HG02973 (cell line): ENCODE measurements at regions not wholly inside any gene's neighbourhood (a gene's known extent, or its start where the extent isn't known, plus 50 kb on each side); places are given as distances from the start of the nearest gene placed in this dataset.

Experiments used
- ATAC-seq: cut with Tn5 transposase; IDR thresholded peaks from one replicate; pipeline ENCODE4 v1.9.1; 2021; ENCODE audit warnings: moderate library complexity; ENCODE audit not compliant: unreplicated experiment

GRCh38 chr9:126017758-126018157 is 270.6 kb downstream of the PBX3 start:
- ATAC-seq: no peak

- ATAC-seq: no peak
These were observed 273.7 kb downstream of the PBX3 start for GRCh38 chr9:126020836-126021235.

- ATAC-seq: no peak
These were observed 276.8 kb downstream of the PBX3 start for GRCh38 chr9:126023962-126024361.

DNA sequence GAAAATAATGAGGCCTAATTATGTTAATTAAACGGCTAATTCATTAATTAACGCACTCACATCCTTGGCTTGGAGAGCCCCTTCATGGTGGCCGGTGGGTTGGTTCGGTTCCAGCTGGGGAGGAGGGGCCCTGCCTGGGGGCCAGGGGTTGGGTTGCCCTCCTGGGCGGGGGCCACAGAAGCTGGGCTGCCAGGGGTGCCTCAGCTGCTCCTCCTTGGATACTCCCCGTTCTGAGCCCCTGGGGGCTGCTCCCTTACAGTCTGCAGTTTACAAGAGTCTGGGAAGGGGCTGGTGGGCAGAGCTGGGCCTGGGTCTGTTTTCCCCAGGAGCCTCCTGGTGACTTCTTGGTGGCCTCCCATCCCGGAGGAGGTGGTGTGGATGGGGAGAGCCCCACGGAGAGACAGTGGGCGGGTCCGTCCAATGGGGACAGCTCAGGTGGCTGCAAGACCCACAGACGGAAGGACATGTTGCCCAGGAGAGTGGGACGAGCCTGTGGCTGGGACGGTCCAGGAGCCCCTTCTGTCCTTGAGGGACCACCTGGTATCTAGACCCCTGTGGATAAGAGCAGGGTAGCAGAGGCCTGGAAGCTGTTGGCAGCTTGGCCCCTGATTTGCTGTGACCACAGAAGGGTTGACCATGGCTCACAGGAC is 277.5 kb downstream of the PBX3 start:
- ATAC-seq: no peak

DNA sequence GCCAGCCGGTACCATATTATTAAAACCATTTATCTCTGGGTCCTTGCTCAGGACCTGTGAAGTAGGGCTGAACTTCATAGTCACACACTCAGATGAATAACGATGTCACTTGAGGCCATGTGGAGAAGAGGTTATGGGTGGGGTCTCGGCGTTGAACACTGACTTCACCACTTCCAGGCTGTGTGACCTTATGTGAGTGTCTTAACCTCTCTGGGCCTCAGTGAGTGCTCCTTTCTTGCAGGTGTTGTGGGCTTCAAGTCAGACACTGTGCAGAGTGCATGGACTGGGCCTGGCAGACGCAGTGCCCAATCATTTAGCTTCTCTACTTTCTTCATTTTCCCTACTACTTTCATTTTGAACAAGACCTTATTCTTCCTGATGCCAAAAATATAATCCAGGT is 278.8 kb downstream of the PBX3 start:
- ATAC-seq: no peak

DNA sequence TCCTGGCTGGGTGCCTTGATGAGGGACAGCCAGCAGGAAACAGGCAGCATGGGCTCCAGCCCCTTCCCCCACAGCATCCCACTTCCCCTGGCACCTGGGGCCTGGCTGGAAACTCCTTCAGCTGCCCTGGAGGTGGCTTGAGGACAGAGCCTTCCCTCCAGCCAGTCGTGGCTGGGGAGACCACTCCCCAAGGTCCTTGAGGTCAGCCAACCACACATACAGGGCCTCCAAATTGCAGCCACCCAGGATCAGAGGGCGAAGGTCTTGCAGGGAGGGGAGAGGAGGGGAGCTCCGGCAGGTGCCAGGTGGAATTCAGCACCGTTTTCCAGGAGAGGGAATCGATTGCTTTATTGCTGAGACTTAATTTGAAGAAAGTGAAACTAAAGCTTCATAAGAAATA is 280.4 kb downstream of the PBX3 start:
- no peak for ATAC-seq

DNA sequence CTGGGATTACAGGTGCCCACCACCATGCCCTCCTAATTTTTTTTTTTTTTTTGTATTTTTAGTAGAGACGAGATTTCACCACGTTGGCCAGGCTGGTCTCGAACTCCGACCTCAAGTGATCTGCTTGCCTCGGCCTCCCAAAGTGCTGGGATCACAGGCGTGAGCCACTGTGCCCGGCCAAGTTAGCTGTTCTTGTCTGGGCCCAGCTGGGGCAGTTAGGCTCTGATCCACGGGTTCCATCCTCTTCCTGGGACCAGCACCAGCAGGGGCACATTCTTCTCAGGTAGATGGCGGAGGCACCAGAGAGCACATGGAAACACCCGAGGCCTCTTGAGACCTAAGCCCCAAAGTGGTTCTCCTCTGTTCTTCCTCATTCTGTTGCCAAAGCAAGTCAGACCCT is 281.6 kb downstream of the PBX3 start:
- ATAC-seq: no peak

- ATAC-seq: no peak
These were observed 283.5 kb downstream of the PBX3 start for GRCh38 chr9:126030716-126031115.

DNA sequence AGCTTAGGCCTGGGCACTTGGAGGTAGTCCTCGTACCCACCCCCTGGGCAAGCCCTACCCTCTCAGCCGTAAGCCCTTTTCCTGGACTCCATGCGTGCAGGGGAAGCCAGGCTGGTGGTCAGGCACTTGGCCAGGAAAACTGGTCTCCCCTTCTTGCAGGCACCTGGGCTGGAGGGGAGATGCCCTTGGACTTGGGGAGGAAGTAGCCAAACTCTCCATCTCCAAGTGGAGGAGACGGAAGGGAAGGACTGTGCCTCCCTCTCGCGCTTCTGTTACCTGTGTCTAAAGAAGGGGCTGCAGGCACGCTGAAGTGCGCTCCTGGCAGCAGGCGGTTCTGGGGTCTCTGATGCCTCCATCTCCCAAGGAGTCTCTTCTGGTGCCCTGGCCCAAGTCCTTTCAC is 283.9 kb downstream of the PBX3 start:
- ATAC-seq: no peak

GRCh38 chr9:126032135-126032534 is 285.0 kb downstream of the PBX3 start:
- ATAC-seq: no peak

DNA sequence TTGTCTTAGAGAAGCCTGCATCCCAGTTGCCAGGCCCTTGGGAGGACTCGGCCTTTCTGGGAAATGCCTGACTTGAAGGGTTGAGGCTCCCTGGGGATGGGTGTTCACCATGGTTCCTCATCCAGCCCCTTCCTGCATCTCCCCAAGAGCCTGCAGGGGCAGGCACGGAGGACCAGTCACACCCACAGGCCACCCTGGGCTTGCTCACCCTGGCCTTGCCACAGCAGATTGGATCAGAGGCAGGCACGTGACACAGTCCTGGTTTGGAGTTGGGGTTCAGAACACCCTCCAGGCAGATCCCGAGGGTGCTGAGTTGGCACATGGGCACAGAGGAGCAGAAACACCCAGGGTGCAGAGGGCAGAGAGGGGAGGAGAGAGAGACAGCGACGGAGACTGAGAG is 286.1 kb downstream of the PBX3 start:
- ATAC-seq: no peak

DNA sequence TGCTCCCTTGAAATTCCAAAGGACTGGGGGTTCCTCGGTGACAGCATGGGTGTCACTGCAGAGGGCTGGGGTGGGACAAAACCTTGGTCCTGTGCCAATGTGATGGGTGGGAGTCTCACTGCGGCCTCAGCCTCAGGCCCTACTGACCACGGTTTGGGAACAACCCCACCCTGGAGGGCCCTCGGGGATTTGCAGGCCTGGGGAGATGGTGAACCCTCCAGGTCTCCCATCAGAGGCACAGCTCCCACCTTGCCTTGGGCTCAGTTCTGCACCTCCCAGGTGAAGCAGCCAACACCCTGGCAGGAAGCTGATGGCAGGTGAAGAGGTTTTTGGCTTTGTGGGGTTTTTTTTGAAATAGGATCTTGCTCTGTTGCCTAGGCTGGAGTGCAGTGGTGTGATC is 286.8 kb downstream of the PBX3 start:
- no peak for ATAC-seq

- ATAC-seq: no peak
These were observed 289.7 kb downstream of the PBX3 start for GRCh38 chr9:126036881-126037291.

DNA sequence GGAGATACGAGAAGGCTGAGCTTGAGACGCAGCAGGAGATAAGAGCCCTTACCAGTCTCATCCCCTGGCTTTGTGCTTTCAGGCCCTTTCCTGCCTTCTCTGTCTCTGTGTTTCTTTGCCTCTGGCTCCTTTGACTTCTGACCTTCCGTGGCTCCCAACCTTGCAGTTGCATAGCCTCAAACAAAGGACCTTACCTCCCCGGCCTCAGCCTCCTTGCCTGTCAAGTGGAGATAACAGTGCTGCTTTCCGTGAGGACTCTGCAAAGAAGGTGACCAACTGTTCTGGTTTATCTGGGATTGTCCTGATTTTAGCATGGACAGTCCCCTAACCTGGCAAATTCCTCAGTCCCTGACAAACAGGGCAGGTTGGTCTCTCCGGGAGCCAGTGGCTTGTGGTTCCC is 287.8 kb upstream of the MVB12B start:
- ATAC-seq: no peak

DNA sequence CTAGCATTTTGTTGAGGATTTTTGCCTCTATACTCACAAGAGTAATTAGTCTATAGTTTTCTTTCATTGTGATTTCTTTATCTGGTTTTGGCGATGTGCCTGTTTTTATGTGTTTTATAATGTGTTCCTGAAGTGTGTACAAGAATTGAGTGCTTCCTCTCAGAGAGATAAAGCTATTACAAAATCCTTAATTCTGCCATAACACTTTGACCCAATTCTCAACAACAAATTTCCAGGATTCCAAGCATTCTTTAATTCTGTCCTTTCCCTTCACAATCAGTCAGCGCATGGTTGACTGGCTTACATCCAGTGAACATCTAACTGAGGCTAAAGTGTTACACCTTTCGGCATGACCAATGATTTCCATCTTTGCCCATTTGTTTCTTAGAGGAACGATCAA is 282.9 kb upstream of the MVB12B start:
- no peak for ATAC-seq

- no peak for ATAC-seq
These were observed 277.5 kb upstream of the MVB12B start for GRCh38 chr9:126049088-126049487.

DNA sequence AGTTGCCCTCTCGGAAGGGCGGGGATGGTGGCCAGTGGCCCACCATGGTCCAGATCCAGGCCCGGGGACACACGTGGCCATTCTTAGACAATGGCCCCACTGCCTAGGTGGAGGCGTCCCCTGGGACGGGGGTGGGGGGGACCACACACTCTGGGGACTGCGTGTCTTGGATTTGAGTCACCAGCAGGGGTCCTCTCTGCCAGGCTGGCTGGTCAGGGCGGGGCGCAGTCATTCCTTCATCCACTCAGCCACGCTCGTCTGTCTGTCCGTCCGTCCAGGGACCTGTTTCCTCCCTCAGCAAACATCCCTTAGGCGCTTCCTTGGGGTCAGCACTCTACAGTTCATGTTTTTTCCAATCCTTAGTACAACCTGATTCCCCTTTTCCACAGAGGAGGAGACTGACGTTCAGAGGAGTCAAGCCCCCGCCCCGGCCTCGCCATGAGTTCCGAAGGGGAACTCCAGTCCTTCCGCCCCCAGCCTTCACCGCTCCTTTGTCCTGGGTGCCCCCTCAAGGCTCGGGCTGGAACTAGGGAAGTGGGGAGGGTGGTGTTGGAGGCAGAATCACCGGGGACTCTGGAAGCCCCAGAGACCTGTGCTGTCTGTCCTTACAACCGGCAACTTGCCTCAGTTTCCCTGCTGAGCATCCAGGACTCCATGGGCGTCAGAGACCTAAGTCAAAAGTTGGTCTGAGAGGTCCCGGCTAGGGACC is 276.6 kb upstream of the MVB12B start:
- no peak for ATAC-seq

- ATAC-seq: no peak
These were observed 276.0 kb upstream of the MVB12B start for GRCh38 chr9:126050605-126050990.

DNA sequence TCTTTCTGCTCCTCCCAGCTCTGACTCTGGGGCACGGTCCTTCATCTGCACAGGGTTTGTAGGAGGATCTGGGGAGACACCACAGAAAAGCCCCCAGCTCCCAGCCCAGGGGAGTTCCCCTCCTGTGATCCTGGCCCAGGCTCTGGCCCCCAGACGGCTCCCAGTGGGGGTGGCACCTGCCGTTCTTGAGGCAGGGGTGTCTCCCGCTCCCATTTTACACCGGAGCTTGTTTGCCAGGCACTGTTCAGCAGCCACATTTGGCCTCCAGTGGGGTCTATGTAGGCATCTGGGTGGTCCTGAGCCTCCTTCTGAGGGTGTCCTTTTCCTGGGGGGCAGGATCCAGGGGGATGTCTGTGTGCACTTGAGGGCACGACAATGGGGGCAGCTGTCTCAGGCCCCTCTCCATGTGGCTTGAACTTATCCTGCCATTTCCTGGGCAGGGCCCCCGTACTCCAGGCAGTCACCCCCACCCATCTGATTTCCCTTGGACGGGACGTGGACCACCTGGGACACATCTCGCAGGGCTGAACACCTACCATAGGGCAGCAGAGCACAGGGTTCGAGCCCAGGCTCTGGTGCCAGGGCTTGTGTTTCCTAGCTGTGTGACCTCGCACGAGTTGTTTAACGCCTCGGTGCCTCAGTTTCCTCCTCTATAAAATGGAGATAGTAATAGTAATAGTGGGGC is 275.0 kb upstream of the MVB12B start:
- ATAC-seq: no peak

DNA sequence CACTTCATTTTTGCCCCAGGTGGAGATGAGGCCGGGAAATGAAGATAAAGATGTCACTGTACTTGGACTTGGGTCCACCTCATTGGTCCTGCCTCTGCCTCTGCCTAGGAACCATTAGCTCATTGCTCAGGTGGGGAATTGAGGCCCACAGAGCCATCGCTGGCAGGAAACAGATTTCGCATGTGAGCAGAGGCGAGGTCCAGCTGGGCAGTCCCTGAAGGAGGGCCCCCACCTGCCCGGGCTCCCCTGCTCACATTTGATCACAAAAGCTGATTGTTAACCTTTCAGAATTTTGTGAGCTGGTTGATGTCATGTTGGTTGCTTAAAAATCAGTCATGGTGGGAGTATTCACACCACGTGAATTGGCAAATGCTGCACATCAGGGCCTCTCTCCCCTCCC is 273.8 kb upstream of the MVB12B start:
- no peak for ATAC-seq

GRCh38 chr9:126053913-126054312 is 272.7 kb upstream of the MVB12B start:
- ATAC-seq: no peak

DNA sequence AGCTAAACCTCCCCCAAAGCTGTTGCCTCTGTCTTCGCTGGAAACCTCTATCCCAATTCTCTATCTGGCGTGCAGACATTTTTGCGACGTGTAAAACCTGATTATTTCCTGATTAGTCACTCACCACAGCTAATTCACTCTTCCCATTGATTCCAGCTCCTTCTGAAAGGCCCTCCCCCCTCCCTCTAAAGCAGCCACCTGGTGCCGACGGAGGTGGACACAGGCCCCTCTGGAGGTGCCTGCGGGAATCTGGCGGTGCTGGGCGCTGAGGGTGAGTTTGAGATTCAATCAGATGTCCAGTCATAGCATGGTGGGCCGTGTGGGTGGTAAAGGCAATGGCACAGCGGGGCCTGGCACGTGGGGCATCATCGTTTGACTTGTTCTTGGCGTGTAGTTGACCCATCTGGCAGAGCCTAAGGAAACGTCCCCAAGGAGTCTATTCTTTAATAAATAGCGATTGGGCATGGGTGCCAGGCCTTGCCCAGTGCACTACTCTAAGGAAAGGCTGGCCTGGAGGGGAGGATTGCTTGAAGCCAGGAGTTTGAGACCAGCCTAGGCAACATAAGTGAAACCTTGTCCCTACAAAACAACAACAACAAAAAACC is 271.1 kb upstream of the MVB12B start:
- ATAC-seq: no peak
